A549 (cell line): ENCODE measurements at regions not wholly inside any gene's neighbourhood (a gene's known extent, or its start where the extent isn't known, plus 50 kb on each side); places are given as distances from the start of the nearest gene placed in this dataset.
A peak's percentile ranks its signal among the peaks of the same experiment; 100 is the strongest.
"Not testable (repeated sequence)": the region's sequence is repeated elsewhere in the genome, so short reads cannot be mapped to it uniquely, and the experiment has no call there.

ENCODE experiments used
- ATAC-seq, 2 experiments: fragments of 200-7000 bp in 1 of 2; fragments of >200 bp in 1 of 2; cut with Nextera tagmentation in 1 of 2; cut with Tn5 transposase in 1 of 2; 3 replicates each; pipeline versions ENCODE4 v1.8.0 to v1.9.1; 2018 to 2020; ENCODE audit warnings: mild to moderate bottlenecking in 1 of 2, moderate library complexity in 1 of 2
- CTCF ChIA-PET: fragments of 300-600 bp; sonication (Branson Sonifier 250); formaldehyde crosslinking; extraction: SDS; loops from one replicate; lab custom pipeline; 2021; ENCODE audit warnings: antibody characterized with exemption, inconsistent platforms; lab: Yijun Ruan, JAX
- POLR2A ChIA-PET: fragments of 350-600 bp; formaldehyde crosslinking; extraction: SDS; loops from one replicate; lab custom pipeline; 2021; ENCODE audit warnings: antibody characterized with exemption, inconsistent platforms; lab: Yijun Ruan, JAX
- DNase-seq, 2 experiments: peaks; one replicate each; pipeline versions ENCODE4 v3.0.0 to v3.0.0-alpha.2; 2011 to 2016; ENCODE audit warnings: low read depth in 1 of 2, low spot score in 1 of 2
- FAIRE-seq: peaks from 2 replicates; lab custom pipeline; 2011; peaks lifted over from hg19 to GRCh38; lab: Jason Lieb, UNC
- H3K27ac ChIP-seq, 2 experiments: fragments of >200 bp; sonication (Bioruptor Twin); formaldehyde crosslinking; 3 replicates each; pipeline ENCODE4 v1.5.1; 2016 to 2017
- H3K4me1 ChIP-seq: fragments of >200 bp; sonication (Bioruptor Twin); formaldehyde crosslinking; 3 replicates; pipeline ENCODE4 v1.6.1; 2016
- H3K4me2 ChIP-seq: fragments of >200 bp; sonication (Bioruptor Twin); formaldehyde crosslinking; 3 replicates; pipeline ENCODE4 v1.6.1; 2016
- H3K4me3 ChIP-seq: fragments of >200 bp; sonication (Bioruptor Twin); formaldehyde crosslinking; 3 replicates; pipeline ENCODE4 v1.5.1; 2016
- H3K9me3 ChIP-seq: fragments of >200 bp; sonication (Bioruptor Twin); formaldehyde crosslinking; 3 replicates; pipeline ENCODE4 v1.6.1; 2016
- CBX2 ChIP-seq: fragments of 200-600 bp; sonication (generic); IDR thresholded peaks from 2 replicates; pipeline ENCODE4 v1.6.1; 2016; ENCODE audit warnings: low read depth, mild to moderate bottlenecking, borderline replicate concordance
- CBX8 ChIP-seq: fragments of 200-600 bp; sonication (generic); IDR thresholded peaks from 2 replicates; pipeline ENCODE4 v1.6.1; 2016
- CEBPB ChIP-seq, 2 experiments: fragments of >200 bp in 1 of 2; sonication (Bioruptor Twin) in 1 of 2; formaldehyde crosslinking in 1 of 2; IDR thresholded peaks; 2 replicates each; pipeline ENCODE4 v1.6.1; 2012 to 2016
- CHD2 ChIP-seq: fragments of 150-350 bp; IDR thresholded peaks from 2 replicates; pipeline ENCODE4 v1.6.1; 2014; ENCODE audit warnings: low read length; ENCODE audit not compliant: partially characterized antibody
- E2F6 ChIP-seq: IDR thresholded peaks from 2 replicates; pipeline ENCODE4 v1.6.1; 2012; ENCODE audit warnings: low read depth, borderline replicate concordance
- EP300 ChIP-seq, 2 experiments: fragments of >200 bp; sonication (Bioruptor Twin); formaldehyde crosslinking; IDR thresholded peaks; 2 replicates in 1 of 2; 3 replicates in 1 of 2; pipeline ENCODE4 v1.6.1; 2016 to 2017
- ESRRA ChIP-seq: fragments of 150-350 bp; IDR thresholded peaks from 2 replicates; pipeline ENCODE4 v1.6.1; 2014; ENCODE audit warnings: mild to moderate bottlenecking, low read length, borderline replicate concordance
- FOSB ChIP-seq: fragments of 250-450 bp; sonication (Bioruptor Pico); IDR thresholded peaks from 2 replicates; pipeline ENCODE4 v1.5.0; 2020; ENCODE audit warnings: mild to moderate bottlenecking, moderate library complexity
- FOSL2 ChIP-seq, 2 experiments: fragments of 450-650 bp in 1 of 2; fragments of >200 bp in 1 of 2; sonication (Bioruptor Twin) in 1 of 2; formaldehyde crosslinking; IDR thresholded peaks; 2 replicates each; pipeline versions ENCODE4 v1.5.0 to v1.6.1; 2016 to 2020; ENCODE audit warnings: mild to moderate bottlenecking in 1 of 2, moderate library complexity in 1 of 2
- FOXS1 ChIP-seq: fragments of 250-450 bp; sonication (Bioruptor Pico); IDR thresholded peaks from 2 replicates; pipeline ENCODE4 v1.5.0; 2020; ENCODE audit warnings: mild to moderate bottlenecking, moderate library complexity
- HEYL ChIP-seq: fragments of 250-450 bp; sonication (Bioruptor Pico); IDR thresholded peaks from 2 replicates; pipeline ENCODE4 v1.8.0; 2021; ENCODE audit warnings: mild to moderate bottlenecking, moderate library complexity
- HMGXB4 ChIP-seq: fragments of 250-450 bp; sonication (Bioruptor Pico); IDR thresholded peaks from 2 replicates; pipeline ENCODE4 v1.5.0; 2021; ENCODE audit warnings: mild to moderate bottlenecking, moderate library complexity, borderline replicate concordance
- HOXA7 ChIP-seq: fragments of 250-450 bp; sonication (Bioruptor Pico); IDR thresholded peaks from 2 replicates; pipeline ENCODE4 v1.5.0; 2020; ENCODE audit warnings: mild to moderate bottlenecking, moderate library complexity
- HOXB5 ChIP-seq: fragments of 250-450 bp; sonication (Bioruptor Pico); IDR thresholded peaks from 2 replicates; pipeline ENCODE4 v1.5.0; 2020; ENCODE audit warnings: mild to moderate bottlenecking, moderate library complexity
- KDM1A ChIP-seq: fragments of 200-600 bp; sonication (generic); IDR thresholded peaks from 2 replicates; pipeline ENCODE4 v1.6.1; 2016; ENCODE audit warnings: low read depth, mild to moderate bottlenecking
- MAFK ChIP-seq: fragments of 450-650 bp; IDR thresholded peaks from 2 replicates; pipeline ENCODE4 v1.6.1; 2014; ENCODE audit not compliant: partially characterized antibody
- NFE2L2 ChIP-seq: fragments of 150-350 bp; conservative IDR thresholded peaks from 2 replicates; pipeline ENCODE4 v1.6.1; 2014; ENCODE audit warnings: low read length
- RAD21 ChIP-seq, 2 experiments: fragments of >200 bp in 1 of 2; sonication (Bioruptor Twin) in 1 of 2; formaldehyde crosslinking in 1 of 2; IDR thresholded peaks in 1 of 2; conservative IDR thresholded peaks in 1 of 2; 2 replicates in 1 of 2; 3 replicates in 1 of 2; pipeline ENCODE4 v1.6.1; 2012 to 2018; ENCODE audit warnings: inconsistent platforms in 1 of 2
- RCOR1 ChIP-seq: fragments of 150-350 bp; IDR thresholded peaks from 2 replicates; pipeline ENCODE4 v1.6.1; 2014; ENCODE audit warnings: antibody characterized with exemption, low read length, low read depth
- TFCP2L1 ChIP-seq: fragments of 250-450 bp; sonication (Bioruptor Pico); IDR thresholded peaks from 2 replicates; pipeline ENCODE4 v1.5.0; 2021; ENCODE audit warnings: mild to moderate bottlenecking
- USF2 ChIP-seq: fragments of 450-650 bp; IDR thresholded peaks from 2 replicates; pipeline ENCODE4 v1.6.1; 2014; ENCODE audit warnings: antibody characterized with exemption
- ZC3H11A ChIP-seq: fragments of 450-650 bp; IDR thresholded peaks from 2 replicates; pipeline ENCODE4 v1.6.1; 2014; ENCODE audit warnings: antibody characterized with exemption, mild to moderate bottlenecking
- ZFP36 ChIP-seq: fragments of 450-650 bp; IDR thresholded peaks from 2 replicates; pipeline ENCODE4 v1.6.1; 2014; ENCODE audit warnings: borderline replicate concordance; ENCODE audit not compliant: partially characterized antibody
- ZNF302 ChIP-seq: fragments of 250-450 bp; sonication (Bioruptor Pico); IDR thresholded peaks from 2 replicates; pipeline ENCODE4 v1.9.0; 2021; ENCODE audit warnings: inconsistent platforms, mild to moderate bottlenecking, moderate library complexity
- ZSCAN20 ChIP-seq: fragments of 250-450 bp; sonication (Bioruptor Pico); IDR thresholded peaks from 2 replicates; pipeline ENCODE4 v1.8.0; 2022; ENCODE audit warnings: mild to moderate bottlenecking, moderate library complexity
- WGBS: methylation state at CpG from one replicate; pipeline ENCODE4 v1.1.6; 2017; ENCODE audit errors: missing lambda C conversion rate; 5-methylcytosine and 5-hydroxymethylcytosine counted together
- TF ChIP-seq, protein P1 (sequence below): IDR thresholded peaks from 2 replicates; pipeline ENCODE4 v1.6.1; 2012
- TF ChIP-seq, protein P2 (sequence below): fragments of >200 bp; sonication (Bioruptor Twin); formaldehyde crosslinking; IDR thresholded peaks from 2 replicates; pipeline ENCODE4 v1.6.1; 2016

- Histone ChIP-seq H3K4me3 (no peak overlapping the region), H3K27ac (no peak overlapping the region), H3K9me3 (no peaks in the 10 kb centered on the region), H3K4me2 (no peak overlapping the region), H3K4me1 (no peaks in the 10 kb centered on the region)
- ATAC-seq (no peak), FAIRE-seq (no peak), DNase-seq (no peak)
- CTCF ChIA-PET = no interaction called here
- POLR2A ChIA-PET = no interaction called here
- no peak for TF ChIP-seq FOSL2 (IDR thresholded peaks at IDR 0.05)
- TF ChIP-seq FOSL2 (CRISPR knock-in tag; IDR thresholded peaks at IDR 0.05) = no peak
- TF ChIP-seq CEBPB (IDR thresholded peaks at IDR 0.05) = 0 out of 4 replicates have a peak, but pooled peaks of 1 of the 2 experiments have one; percentile 12
- TF ChIP-seq, all 56 proteins: peak for 1
Observed at GRCh38 chr5:138692370-138692769, 60.9 kb upstream of the CTNNA1 start.

- H3K4me3 ChIP-seq = no peak overlapping the region
- DNase-seq (no peak), FAIRE-seq (no peak), ATAC-seq (no peak)
- H3K27ac ChIP-seq = no peak overlapping the region
- H3K9me3 ChIP-seq = no peaks in the 10 kb centered on the region
- no peak for TF ChIP-seq ZFP36
- TF ChIP-seq ZSCAN20 (CRISPR knock-in tag) = no peak
- TF ChIP-seq CBX8 = no peak
- no peak for TF ChIP-seq ZC3H11A
- TF ChIP-seq RCOR1 = no peak
- no peak for TF ChIP-seq USF2
- no peak for TF ChIP-seq KDM1A
- TF ChIP-seq HMGXB4 = no peak
- no peak for TF ChIP-seq MAFK
- TF ChIP-seq ESRRA = no peak
- no peak for TF ChIP-seq FOSL2 (IDR thresholded peaks at IDR 0.05)
- no peak for TF ChIP-seq FOSL2 (CRISPR knock-in tag; IDR thresholded peaks at IDR 0.05)
- TF ChIP-seq EP300 (IDR thresholded peaks at IDR 0.05) = no peak
- no peak for TF ChIP-seq FOXS1 (CRISPR knock-in tag)
- no peak for TF ChIP-seq E2F6
- TF ChIP-seq NFE2L2 = no peak
- TF ChIP-seq, protein P1, sequence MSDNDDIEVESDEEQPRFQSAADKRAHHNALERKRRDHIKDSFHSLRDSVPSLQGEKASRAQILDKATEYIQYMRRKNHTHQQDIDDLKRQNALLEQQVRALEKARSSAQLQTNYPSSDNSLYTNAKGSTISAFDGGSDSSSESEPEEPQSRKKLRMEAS = no peak
- TF ChIP-seq CEBPB (IDR thresholded peaks at IDR 0.05) = no peak
- TF ChIP-seq FOSB = no peak
- no peak for TF ChIP-seq HEYL (CRISPR knock-in tag)
- H3K4me2 ChIP-seq = no peak overlapping the region
- H3K4me1 ChIP-seq = no peaks in the 10 kb centered on the region
- ChIA-PET CTCF (no interaction called here), POLR2A (no interaction called here)
- 54% methylated on average over 4 of the region's 4 CpGs for WGBS
Observed at GRCh38 chr5:138686668-138687067, 66.6 kb upstream of the CTNNA1 start.

DNA sequence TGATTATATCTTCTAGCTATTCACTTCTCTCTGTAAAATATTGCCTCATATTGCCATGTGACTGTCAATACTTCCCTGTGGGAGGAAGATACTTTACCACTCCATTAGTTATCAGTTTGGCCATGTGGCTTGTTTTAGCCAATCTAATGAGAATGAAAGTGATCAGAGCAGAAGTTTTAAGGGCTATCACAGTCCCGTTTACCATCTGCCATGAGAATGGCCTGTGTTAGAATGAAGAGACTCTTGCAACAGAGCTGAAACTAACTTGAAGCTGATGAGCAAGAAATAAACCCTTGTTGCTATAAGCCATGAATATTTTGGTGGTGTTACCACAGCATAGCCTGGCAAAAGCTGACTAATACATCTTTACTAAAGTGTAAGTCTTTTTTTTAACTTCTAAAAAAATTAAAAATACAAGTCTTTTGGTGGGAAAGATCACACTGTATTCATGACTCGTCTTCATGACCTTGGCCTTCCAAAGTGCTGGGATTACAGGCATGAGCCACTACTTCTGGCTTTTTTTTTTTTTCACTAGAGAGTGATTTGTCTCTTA, 68.0 kb upstream of the CTNNA1 start:
- DNase-seq (no peak), ATAC-seq (peak in 1 of 2 experiments; percentile 47; a peak in 1 of 6 replicates), FAIRE-seq (no peak)
- no peaks in the 10 kb centered on the region for H3K4me1 ChIP-seq
- ChIA-PET POLR2A (no interaction called here), CTCF (interaction anchor here (0.7 kb wide), 1 partner anchor 8 kb away, joined by 3 read pairs; no protein-coding TSS in a partner anchor)
- no peak overlapping the region for H3K4me3 ChIP-seq
- H3K4me2 ChIP-seq = no peak overlapping the region
- H3K9me3 ChIP-seq = no peaks in the 10 kb centered on the region
- H3K27ac ChIP-seq = no peak overlapping the region
- 14% methylated on average over 2 of the region's 2 CpGs for WGBS
- TF ChIP-seq CHD2 = no peak
- TF ChIP-seq RCOR1 = no peak
- TF ChIP-seq FOSB = no peak
- no peak for TF ChIP-seq NFE2L2
- no peak for TF ChIP-seq RAD21 (conservative IDR thresholded peaks at IDR 0.05 in 1 of 2, IDR thresholded peaks at IDR 0.05 in 1 of 2)
- TF ChIP-seq ZC3H11A = no peak
- TF ChIP-seq, protein P2, sequence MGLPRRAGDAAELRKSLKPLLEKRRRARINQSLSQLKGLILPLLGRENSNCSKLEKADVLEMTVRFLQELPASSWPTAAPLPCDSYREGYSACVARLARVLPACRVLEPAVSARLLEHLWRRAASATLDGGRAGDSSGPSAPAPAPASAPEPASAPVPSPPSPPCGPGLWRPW = no peak
- no peak for TF ChIP-seq HOXB5
- no peak for TF ChIP-seq ZNF302 (CRISPR knock-in tag)
- no peak for TF ChIP-seq CBX2
- no peak for TF ChIP-seq TFCP2L1
- no peak for TF ChIP-seq HOXA7
- TF ChIP-seq HMGXB4 = no peak

- CTCF ChIA-PET, POLR2A ChIA-PET, H3K27ac ChIP-seq, FAIRE-seq, H3K4me2 ChIP-seq, H3K4me1 ChIP-seq, H3K9me3 ChIP-seq, ATAC-seq, DNase-seq, H3K4me3 ChIP-seq: not testable (repeated sequence)
- 34% methylated on average over 3 of the region's 4 CpGs for WGBS
Observed at GRCh38 chr5:138682462-138682861, 70.8 kb upstream of the CTNNA1 start.
